HepG2 (cell line): ENCODE measurements at regions not wholly inside any gene's neighbourhood (a gene's known extent, or its start where the extent isn't known, plus 50 kb on each side); places are given as distances from the start of the nearest gene placed in this dataset.

Experiments
- ATF1 ChIP-seq: IDR thresholded peaks from 2 replicates; pipeline ENCODE4 v1.6.1; 2016; ENCODE audit warnings: mild to moderate bottlenecking, control low read depth
- CC2D1A ChIP-seq: sonication (generic); formaldehyde crosslinking; IDR thresholded peaks from 2 replicates; pipeline ENCODE4 v1.8.1; 2023; ENCODE audit warnings: mild to moderate bottlenecking, missing genetic modification reagents
- CENPT ChIP-seq: sonication (generic); formaldehyde crosslinking; IDR thresholded peaks from 2 replicates; pipeline ENCODE4 v1.8.0; 2022; ENCODE audit warnings: low read depth, mild to moderate bottlenecking, moderate library complexity, missing genetic modification reagents
- ELF3 ChIP-seq: IDR thresholded peaks from 2 replicates; pipeline ENCODE4 v1.6.1; 2016; ENCODE audit warnings: missing genetic modification reagents, missing compliant biosample characterization
- MLX ChIP-seq: IDR thresholded peaks from 2 replicates; pipeline ENCODE4 v1.6.1; 2016
- ZBTB7B ChIP-seq: sonication (generic); formaldehyde crosslinking; IDR thresholded peaks from 2 replicates; pipeline ENCODE4 v1.4.0; 2020; ENCODE audit warnings: missing genetic modification reagents
- ZNF383 ChIP-seq: sonication (generic); formaldehyde crosslinking; IDR thresholded peaks from 2 replicates; pipeline ENCODE4 v1.4.0; 2020; ENCODE audit warnings: missing genetic modification reagents, mild to moderate bottlenecking, borderline replicate concordance
- ZNF589 ChIP-seq: sonication (generic); formaldehyde crosslinking; conservative IDR thresholded peaks from 2 replicates; pipeline ENCODE4 v1.8.0; 2022; ENCODE audit warnings: mild to moderate bottlenecking, moderate library complexity, missing genetic modification reagents
- ZNF672 ChIP-seq: sonication (generic); formaldehyde crosslinking; IDR thresholded peaks from 2 replicates; pipeline ENCODE4 v1.8.1; 2022; ENCODE audit warnings: missing genetic modification reagents
- TF ChIP-seq, protein P1 (sequence below): sonication (generic); formaldehyde crosslinking; IDR thresholded peaks from 2 replicates; pipeline ENCODE4 v1.4.0; 2020; ENCODE audit warnings: missing genetic modification reagents
- TF ChIP-seq, protein P2 (sequence below), 2 experiments: fragments of 450-650 bp in 1 of 2; sonication (generic) in 1 of 2; formaldehyde crosslinking in 1 of 2; IDR thresholded peaks; 2 replicates each; pipeline versions ENCODE4 v1.6.1 to v1.8.0; 2016 to 2022; ENCODE audit warnings: antibody characterized with exemption in 1 of 2, mild to moderate bottlenecking in 1 of 2, missing genetic modification reagents in 1 of 2

DNA sequence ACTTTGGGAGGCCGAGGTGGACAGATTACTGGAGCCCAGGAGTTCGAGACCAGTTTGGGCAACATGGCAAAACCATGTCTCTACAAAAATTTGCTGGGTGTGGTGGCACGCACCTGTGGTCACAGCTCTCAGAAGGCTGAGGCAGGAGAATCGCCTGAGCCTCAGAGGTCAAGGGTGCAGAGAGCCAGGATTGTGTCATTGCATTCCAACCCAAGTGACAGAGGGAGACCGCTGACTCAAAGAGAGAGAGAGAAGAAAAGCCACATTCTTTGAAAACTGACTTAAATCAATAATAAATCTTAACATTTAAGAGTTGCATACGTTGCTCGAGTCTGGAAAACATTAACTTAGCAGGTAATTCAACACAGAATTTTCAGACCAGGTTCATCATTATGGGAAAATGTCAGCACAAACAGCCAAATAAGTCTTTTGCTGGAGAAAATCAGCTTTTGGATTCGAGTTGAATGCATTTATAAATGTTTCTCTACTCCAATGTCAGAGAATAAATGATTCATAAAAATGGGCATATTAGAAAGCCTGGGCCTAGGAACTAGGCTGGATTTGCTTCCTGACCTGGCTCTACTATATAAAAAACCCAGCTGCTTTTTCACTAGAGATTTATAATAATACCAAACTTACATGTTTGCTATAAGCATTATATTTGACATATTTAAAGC, 68.3 kb upstream of the RBPJ start (continued):
- TF ChIP-seq, protein P1, sequence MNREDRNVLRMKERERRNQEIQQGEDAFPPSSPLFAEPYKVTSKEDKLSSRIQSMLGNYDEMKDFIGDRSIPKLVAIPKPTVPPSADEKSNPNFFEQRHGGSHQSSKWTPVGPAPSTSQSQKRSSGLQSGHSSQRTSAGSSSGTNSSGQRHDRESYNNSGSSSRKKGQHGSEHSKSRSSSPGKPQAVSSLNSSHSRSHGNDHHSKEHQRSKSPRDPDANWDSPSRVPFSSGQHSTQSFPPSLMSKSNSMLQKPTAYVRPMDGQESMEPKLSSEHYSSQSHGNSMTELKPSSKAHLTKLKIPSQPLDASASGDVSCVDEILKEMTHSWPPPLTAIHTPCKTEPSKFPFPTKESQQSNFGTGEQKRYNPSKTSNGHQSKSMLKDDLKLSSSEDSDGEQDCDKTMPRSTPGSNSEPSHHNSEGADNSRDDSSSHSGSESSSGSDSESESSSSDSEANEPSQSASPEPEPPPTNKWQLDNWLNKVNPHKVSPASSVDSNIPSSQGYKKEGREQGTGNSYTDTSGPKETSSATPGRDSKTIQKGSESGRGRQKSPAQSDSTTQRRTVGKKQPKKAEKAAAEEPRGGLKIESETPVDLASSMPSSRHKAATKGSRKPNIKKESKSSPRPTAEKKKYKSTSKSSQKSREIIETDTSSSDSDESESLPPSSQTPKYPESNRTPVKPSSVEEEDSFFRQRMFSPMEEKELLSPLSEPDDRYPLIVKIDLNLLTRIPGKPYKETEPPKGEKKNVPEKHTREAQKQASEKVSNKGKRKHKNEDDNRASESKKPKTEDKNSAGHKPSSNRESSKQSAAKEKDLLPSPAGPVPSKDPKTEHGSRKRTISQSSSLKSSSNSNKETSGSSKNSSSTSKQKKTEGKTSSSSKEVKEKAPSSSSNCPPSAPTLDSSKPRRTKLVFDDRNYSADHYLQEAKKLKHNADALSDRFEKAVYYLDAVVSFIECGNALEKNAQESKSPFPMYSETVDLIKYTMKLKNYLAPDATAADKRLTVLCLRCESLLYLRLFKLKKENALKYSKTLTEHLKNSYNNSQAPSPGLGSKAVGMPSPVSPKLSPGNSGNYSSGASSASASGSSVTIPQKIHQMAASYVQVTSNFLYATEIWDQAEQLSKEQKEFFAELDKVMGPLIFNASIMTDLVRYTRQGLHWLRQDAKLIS (CRISPR knock-in tag), result no peak
- no peak for TF ChIP-seq ZNF383
- TF ChIP-seq ZBTB7B, result no peak
- TF ChIP-seq CC2D1A (CRISPR knock-in tag), result no peak
- TF ChIP-seq ELF3 (CRISPR knock-in tag), result no peak
- TF ChIP-seq ZNF589 (CRISPR knock-in tag), result no peak
- no peak for TF ChIP-seq ZNF672
- no peak for TF ChIP-seq CENPT (CRISPR knock-in tag)
- TF ChIP-seq MLX (CRISPR knock-in tag), result no peak
- 0 out of 2 replicates have a peak, but pooled peaks have one; percentile 25 for TF ChIP-seq ATF1
- TF ChIP-seq, protein P2, sequence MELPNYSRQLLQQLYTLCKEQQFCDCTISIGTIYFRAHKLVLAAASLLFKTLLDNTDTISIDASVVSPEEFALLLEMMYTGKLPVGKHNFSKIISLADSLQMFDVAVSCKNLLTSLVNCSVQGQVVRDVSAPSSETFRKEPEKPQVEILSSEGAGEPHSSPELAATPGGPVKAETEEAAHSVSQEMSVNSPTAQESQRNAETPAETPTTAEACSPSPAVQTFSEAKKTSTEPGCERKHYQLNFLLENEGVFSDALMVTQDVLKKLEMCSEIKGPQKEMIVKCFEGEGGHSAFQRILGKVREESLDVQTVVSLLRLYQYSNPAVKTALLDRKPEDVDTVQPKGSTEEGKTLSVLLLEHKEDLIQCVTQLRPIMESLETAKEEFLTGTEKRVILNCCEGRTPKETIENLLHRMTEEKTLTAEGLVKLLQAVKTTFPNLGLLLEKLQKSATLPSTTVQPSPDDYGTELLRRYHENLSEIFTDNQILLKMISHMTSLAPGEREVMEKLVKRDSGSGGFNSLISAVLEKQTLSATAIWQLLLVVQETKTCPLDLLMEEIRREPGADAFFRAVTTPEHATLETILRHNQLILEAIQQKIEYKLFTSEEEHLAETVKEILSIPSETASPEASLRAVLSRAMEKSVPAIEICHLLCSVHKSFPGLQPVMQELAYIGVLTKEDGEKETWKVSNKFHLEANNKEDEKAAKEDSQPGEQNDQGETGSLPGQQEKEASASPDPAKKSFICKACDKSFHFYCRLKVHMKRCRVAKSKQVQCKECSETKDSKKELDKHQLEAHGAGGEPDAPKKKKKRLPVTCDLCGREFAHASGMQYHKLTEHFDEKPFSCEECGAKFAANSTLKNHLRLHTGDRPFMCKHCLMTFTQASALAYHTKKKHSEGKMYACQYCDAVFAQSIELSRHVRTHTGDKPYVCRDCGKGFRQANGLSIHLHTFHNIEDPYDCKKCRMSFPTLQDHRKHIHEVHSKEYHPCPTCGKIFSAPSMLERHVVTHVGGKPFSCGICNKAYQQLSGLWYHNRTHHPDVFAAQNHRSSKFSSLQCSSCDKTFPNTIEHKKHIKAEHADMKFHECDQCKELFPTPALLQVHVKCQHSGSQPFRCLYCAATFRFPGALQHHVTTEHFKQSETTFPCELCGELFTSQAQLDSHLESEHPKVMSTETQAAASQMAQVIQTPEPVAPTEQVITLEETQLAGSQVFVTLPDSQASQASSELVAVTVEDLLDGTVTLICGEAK (IDR thresholded peaks at IDR 0.05), result no peak
- TF ChIP-seq, protein P2 (CRISPR knock-in tag; IDR thresholded peaks at IDR 0.05), result no peak
